Prostate gland (tissue), 2 donors: ENCODE measurements at regions not wholly inside any gene's neighbourhood (a gene's known extent, or its start where the extent isn't known, plus 50 kb on each side); places are given as distances from the start of the nearest gene placed in this dataset.

Experiments used
- DNase-seq: peaks from one replicate; pipeline ENCODE4 v3.0.0-alpha.2; 2019; ENCODE audit warnings: low spot score
- H3K27ac ChIP-seq, 2 donors: fragments of 200-600 bp; sonication (generic); 2 replicates each; pipeline ENCODE4 v1.5.1; 2017 to 2019
- H3K27me3 ChIP-seq: fragments of 200-600 bp; sonication (generic); replicated peaks from 2 replicates; pipeline ENCODE4 v1.5.1; 2019; ENCODE audit not compliant: insufficient read depth
- H3K36me3 ChIP-seq, 2 donors: fragments of 200-600 bp; sonication (generic); 1 replicate in 1 of 2; 2 replicates in 1 of 2; pipeline versions ENCODE4 v1.5.1 to v1.8.1; 2017 to 2019
- H3K4me1 ChIP-seq: fragments of 200-600 bp; sonication (generic); replicated peaks from 2 replicates; pipeline ENCODE4 v1.5.1; 2019
- H3K4me3 ChIP-seq, 2 donors: fragments of 200-600 bp; sonication (generic); 2 replicates each; pipeline ENCODE4 v1.5.1; 2017 to 2019
- H3K9me3 ChIP-seq: fragments of 200-600 bp; sonication (generic); 2 replicates; pipeline ENCODE4 v1.5.1; 2017
- CTCF ChIP-seq, 4 experiments: fragments of 200-600 bp in 2 of 4; fragments of 450-650 bp in 2 of 4; sonication (generic) in 2 of 4; IDR thresholded peaks; 1 replicate in 3 of 4; 2 replicates in 1 of 4; pipeline ENCODE4 v1.5.1; 2016 to 2019; ENCODE audit warnings: antibody characterized with exemption in 4 of 4, mild to moderate bottlenecking in 2 of 4, moderate library complexity in 2 of 4
- POLR2A ChIP-seq: fragments of 450-650 bp; IDR thresholded peaks from one replicate; pipeline ENCODE4 v1.6.1; 2016; ENCODE audit warnings: antibody characterized with exemption, mild to moderate bottlenecking
- POLR2AphosphoS5 ChIP-seq: sonication (generic); formaldehyde crosslinking; IDR thresholded peaks from one replicate; pipeline ENCODE4 v1.6.1; 2017; ENCODE audit warnings: antibody characterized with exemption
- WGBS: methylation state at CpG from one replicate; pipeline ENCODE4 v1.1.5; 2018; 5-methylcytosine and 5-hydroxymethylcytosine counted together
- intact Hi-C: fragments of 100-400 bp; cut with DNase I; formaldehyde crosslinking; loops from one replicate; pipeline ENCODE4 v1.14.2; 2022

GRCh38 chr15:93603550-93603949 lies 514.5 kb upstream of the RGMA start:
- H3K9me3 ChIP-seq = no peaks in the 10 kb centered on the region
- intact Hi-C loops = no loop called here
- H3K27ac ChIP-seq = no peak overlapping the region
- no peaks in the 10 kb centered on the region for H3K27me3 ChIP-seq
- 85% methylated on average over 2 of the region's 2 CpGs for WGBS
- no peak overlapping the region for H3K4me3 ChIP-seq
- no peak for DNase-seq
- TF ChIP-seq POLR2A = no peak
- TF ChIP-seq CTCF (IDR thresholded peaks at IDR 0.05) = no peak
- no peak for TF ChIP-seq POLR2AphosphoS5
- H3K36me3 ChIP-seq = no peaks in the 10 kb centered on the region
- no peaks in the 10 kb centered on the region for H3K4me1 ChIP-seq

GRCh38 chr15:93587059-93587521 lies 498.1 kb upstream of the RGMA start:
- DNase-seq = no peak

GRCh38 chr15:93585012-93585411 lies 496.0 kb upstream of the RGMA start:
- TF ChIP-seq POLR2AphosphoS5 (no peak), POLR2A (no peak), CTCF (IDR thresholded peaks at IDR 0.05) (no peak)
- H3K36me3 ChIP-seq = no peaks in the 10 kb centered on the region
- H3K4me1 ChIP-seq = no peaks in the 10 kb centered on the region
- no peak overlapping the region for H3K27ac ChIP-seq
- H3K4me3 ChIP-seq = no peak overlapping the region
- intact Hi-C loops = no loop called here
- H3K27me3 ChIP-seq = peaks cover 2% of the 10 kb centered on the region
- no peak for DNase-seq
- 75% methylated on average over 2 of the region's 2 CpGs for WGBS
- H3K9me3 ChIP-seq = no peaks in the 10 kb centered on the region

More at GRCh38 chr15:93587059-93587521, 498.1 kb upstream of the RGMA start:
- no peaks in the 10 kb centered on the region for H3K9me3 ChIP-seq
- no peak overlapping the region for H3K27ac ChIP-seq
- peaks cover 2% of the 10 kb centered on the region for H3K27me3 ChIP-seq
- H3K36me3 ChIP-seq = no peaks in the 10 kb centered on the region
- TF ChIP-seq CTCF (IDR thresholded peaks at IDR 0.05) (no peak), POLR2AphosphoS5 (no peak), POLR2A (no peak)
- no peak overlapping the region for H3K4me3 ChIP-seq
- H3K4me1 ChIP-seq = no peaks in the 10 kb centered on the region
- intact Hi-C loops = no loop called here

GRCh38 chr15:93583968-93584367 lies 495.0 kb upstream of the RGMA start:
- WGBS = 32% methylated on average over 4 of the region's 4 CpGs
- no peaks in the 10 kb centered on the region for H3K9me3 ChIP-seq
- TF ChIP-seq POLR2AphosphoS5 (no peak), CTCF (IDR thresholded peaks at IDR 0.05) (no peak)
- no peaks in the 10 kb centered on the region for H3K36me3 ChIP-seq
- intact Hi-C loops = no loop called here
- peaks cover 2% of the 10 kb centered on the region for H3K27me3 ChIP-seq
- no peak for DNase-seq
- no peaks in the 10 kb centered on the region for H3K4me1 ChIP-seq
- no peak overlapping the region for H3K27ac ChIP-seq
- no peak overlapping the region for H3K4me3 ChIP-seq

GRCh38 chr15:93583552-93583951 lies 494.5 kb upstream of the RGMA start:
- H3K36me3 ChIP-seq = no peaks in the 10 kb centered on the region
- peaks cover 2% of the 10 kb centered on the region for H3K27me3 ChIP-seq
- H3K4me1 ChIP-seq = no peaks in the 10 kb centered on the region
- intact Hi-C loops = no loop called here
- TF ChIP-seq CTCF (IDR thresholded peaks at IDR 0.05) = no peak
- TF ChIP-seq POLR2A = no peak
- H3K9me3 ChIP-seq = no peaks in the 10 kb centered on the region
- H3K27ac ChIP-seq = no peak overlapping the region
- H3K4me3 ChIP-seq = no peak overlapping the region
- no peak for DNase-seq
- WGBS = 31% methylated on average over 3 of the region's 3 CpGs
